Fibroblast of the conjunctiva (primary cell): ENCODE measurements at regions not wholly inside any gene's neighbourhood (a gene's known extent, or its start where the extent isn't known, plus 50 kb on each side); places are given as distances from the start of the nearest gene placed in this dataset.

Experiments used
- DNase-seq: peaks from one replicate; pipeline ENCODE4 v3.0.0-alpha.2; 2010; ENCODE audit warnings: low read depth

GRCh38 chr12:41930866-41931437 is 213.7 kb downstream of the GXYLT1 start:
- DNase-seq: no peak

- no peak for DNase-seq
Observed at GRCh38 chr12:41924111-41924510, 220.6 kb downstream of the GXYLT1 start.

- DNase-seq: no peak
Observed at GRCh38 chr12:41923351-41923750, 221.3 kb downstream of the GXYLT1 start.

- no peak for DNase-seq
Observed at GRCh38 chr12:41920355-41920754, 224.3 kb downstream of the GXYLT1 start.

GRCh38 chr12:41919526-41920261 is 225.0 kb downstream of the GXYLT1 start:
- no peak for DNase-seq

- DNase-seq: no peak
Observed at GRCh38 chr12:41919048-41919447, 225.6 kb downstream of the GXYLT1 start.

- no peak for DNase-seq
Observed at GRCh38 chr12:41917938-41918341, 226.7 kb downstream of the GXYLT1 start.

- DNase-seq: no peak
Observed at GRCh38 chr12:41917181-41917580, 227.5 kb downstream of the GXYLT1 start.

GRCh38 chr12:41910578-41911320 is 233.9 kb downstream of the GXYLT1 start:
- no peak for DNase-seq

- no peak for DNase-seq
Observed at GRCh38 chr12:41908206-41908605, 236.5 kb downstream of the GXYLT1 start.

- no peak for DNase-seq
Observed at GRCh38 chr12:41907550-41907949, 237.1 kb downstream of the GXYLT1 start.

- DNase-seq: no peak
Observed at GRCh38 chr12:41907021-41907420, 237.7 kb downstream of the GXYLT1 start.

- DNase-seq: no peak
Observed at GRCh38 chr12:41905759-41906297, 238.8 kb downstream of the GXYLT1 start.

- no peak for DNase-seq
Observed at GRCh38 chr12:41905073-41905758, 239.5 kb downstream of the GXYLT1 start.

GRCh38 chr12:41904041-41904440 is 240.6 kb downstream of the GXYLT1 start:
- no peak for DNase-seq

GRCh38 chr12:41903014-41903708 is 241.5 kb downstream of the GXYLT1 start:
- no peak for DNase-seq

- no peak for DNase-seq
Observed at GRCh38 chr12:41899577-41899976, 245.1 kb downstream of the GXYLT1 start.

- no peak for DNase-seq
Observed at GRCh38 chr12:41897593-41897992, 247.1 kb downstream of the GXYLT1 start.

- DNase-seq: no peak
Observed at GRCh38 chr12:41893491-41893890, 251.2 kb downstream of the GXYLT1 start.

- DNase-seq: no peak
Observed at GRCh38 chr12:41892302-41892701, 252.4 kb downstream of the GXYLT1 start.

- no peak for DNase-seq
Observed at GRCh38 chr12:41891226-41891625, 253.4 kb downstream of the GXYLT1 start.

GRCh38 chr12:41888285-41888684 is 256.4 kb downstream of the GXYLT1 start:
- no peak for DNase-seq
